Gastroesophageal sphincter (tissue), 3 donors: ENCODE measurements at regions not wholly inside any gene's neighbourhood (a gene's known extent, or its start where the extent isn't known, plus 50 kb on each side); places are given as distances from the start of the nearest gene placed in this dataset.

Experiments used
- EP300 ChIP-seq: sonication (generic); formaldehyde crosslinking; IDR thresholded peaks from one replicate; pipeline ENCODE4 v1.6.1; 2017; ENCODE audit warnings: antibody characterized with exemption, mild to moderate bottlenecking
- POLR2A ChIP-seq, 2 donors: fragments of 450-650 bp; IDR thresholded peaks; one replicate each; pipeline ENCODE4 v1.6.1; 2017; ENCODE audit warnings: antibody characterized with exemption in 2 of 2, mild to moderate bottlenecking in 2 of 2, moderate library complexity in 1 of 2
- TF ChIP-seq, protein P1 (sequence below), 4 experiments: fragments of 200-600 bp in 2 of 4; fragments of 450-650 bp in 2 of 4; sonication (generic) in 1 of 4; IDR thresholded peaks; one replicate each; pipeline ENCODE4 v1.5.1; 2017 to 2019; ENCODE audit warnings: antibody characterized with exemption in 4 of 4, mild to moderate bottlenecking in 2 of 4, moderate library complexity in 2 of 4

DNA sequence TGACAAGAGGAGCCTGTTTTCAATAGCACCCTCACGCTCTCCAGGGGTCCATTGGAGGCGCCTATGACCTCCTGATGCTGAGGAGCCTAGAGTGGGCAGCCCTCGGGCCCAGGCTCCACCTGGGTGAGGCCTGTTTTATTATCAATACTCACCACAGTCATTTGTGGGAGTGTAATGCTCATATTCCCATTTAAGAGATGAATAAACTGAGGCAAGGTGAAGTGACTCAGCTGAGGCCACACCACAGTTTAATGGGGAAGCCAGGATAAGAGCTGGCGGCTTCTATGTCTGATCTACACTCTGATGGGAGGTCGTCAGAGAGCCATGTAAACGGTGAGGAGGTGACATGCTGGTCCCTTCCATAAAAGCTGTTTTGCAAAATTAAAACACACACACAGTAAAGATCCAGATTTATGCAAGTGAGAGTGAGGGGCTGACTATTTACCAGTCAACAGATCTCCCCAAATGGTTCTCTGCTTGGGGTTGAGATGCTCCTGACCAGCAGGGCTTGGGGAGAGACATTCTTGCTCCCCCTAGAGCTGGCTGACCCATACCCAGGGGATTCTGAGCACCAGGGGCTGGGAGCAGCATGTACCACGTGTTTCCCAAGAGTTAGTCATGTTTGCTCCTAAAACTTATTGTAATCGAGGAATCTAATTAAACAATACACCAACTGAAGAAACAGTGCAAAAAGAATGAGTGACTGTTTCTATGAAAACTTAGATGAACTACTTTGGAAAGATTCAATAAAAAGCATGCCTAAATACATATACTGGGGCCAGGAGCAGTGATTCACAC lies 81.0 kb upstream of the INSIG1 start:
- TF ChIP-seq, protein P1, sequence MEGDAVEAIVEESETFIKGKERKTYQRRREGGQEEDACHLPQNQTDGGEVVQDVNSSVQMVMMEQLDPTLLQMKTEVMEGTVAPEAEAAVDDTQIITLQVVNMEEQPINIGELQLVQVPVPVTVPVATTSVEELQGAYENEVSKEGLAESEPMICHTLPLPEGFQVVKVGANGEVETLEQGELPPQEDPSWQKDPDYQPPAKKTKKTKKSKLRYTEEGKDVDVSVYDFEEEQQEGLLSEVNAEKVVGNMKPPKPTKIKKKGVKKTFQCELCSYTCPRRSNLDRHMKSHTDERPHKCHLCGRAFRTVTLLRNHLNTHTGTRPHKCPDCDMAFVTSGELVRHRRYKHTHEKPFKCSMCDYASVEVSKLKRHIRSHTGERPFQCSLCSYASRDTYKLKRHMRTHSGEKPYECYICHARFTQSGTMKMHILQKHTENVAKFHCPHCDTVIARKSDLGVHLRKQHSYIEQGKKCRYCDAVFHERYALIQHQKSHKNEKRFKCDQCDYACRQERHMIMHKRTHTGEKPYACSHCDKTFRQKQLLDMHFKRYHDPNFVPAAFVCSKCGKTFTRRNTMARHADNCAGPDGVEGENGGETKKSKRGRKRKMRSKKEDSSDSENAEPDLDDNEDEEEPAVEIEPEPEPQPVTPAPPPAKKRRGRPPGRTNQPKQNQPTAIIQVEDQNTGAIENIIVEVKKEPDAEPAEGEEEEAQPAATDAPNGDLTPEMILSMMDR (IDR thresholded peaks at IDR 0.05), result no peak
- no peak for TF ChIP-seq EP300
- TF ChIP-seq POLR2A (IDR thresholded peaks at IDR 0.05), result no peak
